Transverse colon (tissue), 4 donors: ENCODE measurements at regions not wholly inside any gene's neighbourhood (a gene's known extent, or its start where the extent isn't known, plus 50 kb on each side); places are given as distances from the start of the nearest gene placed in this dataset.

Experiments used
- CTCF ChIP-seq, 5 experiments: fragments of 200-600 bp in 3 of 5; fragments of 450-650 bp in 2 of 5; sonication (generic) in 3 of 5; IDR thresholded peaks; 1 replicate in 2 of 5; 2 replicates in 3 of 5; pipeline ENCODE4 v1.5.1; 2016 to 2017; ENCODE audit warnings: antibody characterized with exemption in 5 of 5, inconsistent platforms in 3 of 5, mild to moderate bottlenecking in 2 of 5, moderate library complexity in 1 of 5
- EP300 ChIP-seq: sonication (generic); formaldehyde crosslinking; IDR thresholded peaks from one replicate; pipeline ENCODE4 v1.6.1; 2017; ENCODE audit warnings: antibody characterized with exemption, low read depth
- POLR2A ChIP-seq: fragments of 450-650 bp; IDR thresholded peaks from one replicate; pipeline ENCODE4 v1.6.1; 2016; ENCODE audit warnings: antibody characterized with exemption, mild to moderate bottlenecking, moderate library complexity
- POLR2AphosphoS5 ChIP-seq, 3 donors: sonication (generic); formaldehyde crosslinking; IDR thresholded peaks; one replicate each; pipeline ENCODE4 v1.6.1; 2016; ENCODE audit warnings: antibody characterized with exemption in 3 of 3

DNA sequence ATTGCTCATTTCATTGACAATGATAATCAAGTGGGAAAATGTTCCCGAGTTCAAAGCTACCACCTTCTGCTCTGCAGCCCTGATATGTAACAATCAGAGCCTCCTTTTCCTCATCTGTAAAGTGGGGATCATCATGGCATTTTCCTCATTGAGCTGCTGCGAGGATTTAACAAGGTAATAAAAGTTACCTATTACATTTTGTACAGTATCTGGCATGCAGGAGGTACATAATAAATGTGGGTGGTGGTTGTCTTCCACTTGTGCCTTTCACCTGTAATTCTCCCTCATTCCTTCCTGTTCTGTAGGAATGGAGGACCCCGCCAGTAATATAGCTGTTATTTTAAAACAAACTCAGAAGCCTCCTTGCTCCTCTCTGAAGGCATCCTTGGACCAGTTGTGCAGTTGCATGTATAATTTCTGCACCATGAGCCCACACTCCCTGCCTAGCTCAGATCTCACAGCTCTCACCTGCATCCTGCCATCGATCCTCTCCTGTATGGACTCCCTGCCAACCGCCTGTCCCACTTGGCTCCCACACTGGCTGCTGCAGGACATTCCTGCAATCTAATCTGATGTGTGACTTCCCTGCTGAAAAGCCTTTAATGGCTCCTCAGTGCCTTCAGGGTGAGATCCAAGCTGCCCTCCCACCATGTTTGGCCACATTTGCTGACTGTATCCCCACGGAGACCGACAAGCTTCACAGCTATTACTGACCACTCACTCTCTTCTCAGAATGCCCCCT, 350.4 kb downstream of the EN1 start:
- TF ChIP-seq CTCF (IDR thresholded peaks at IDR 0.05) (no peak), POLR2AphosphoS5 (IDR thresholded peaks at IDR 0.05) (no peak), POLR2A (no peak), EP300 (no peak)
